ENCODE measurements at regions not wholly inside any gene's neighbourhood (a gene's known extent, or its start where the extent isn't known, plus 50 kb on each side); places are given as distances from the start of the nearest gene placed in this dataset.

DNA sequence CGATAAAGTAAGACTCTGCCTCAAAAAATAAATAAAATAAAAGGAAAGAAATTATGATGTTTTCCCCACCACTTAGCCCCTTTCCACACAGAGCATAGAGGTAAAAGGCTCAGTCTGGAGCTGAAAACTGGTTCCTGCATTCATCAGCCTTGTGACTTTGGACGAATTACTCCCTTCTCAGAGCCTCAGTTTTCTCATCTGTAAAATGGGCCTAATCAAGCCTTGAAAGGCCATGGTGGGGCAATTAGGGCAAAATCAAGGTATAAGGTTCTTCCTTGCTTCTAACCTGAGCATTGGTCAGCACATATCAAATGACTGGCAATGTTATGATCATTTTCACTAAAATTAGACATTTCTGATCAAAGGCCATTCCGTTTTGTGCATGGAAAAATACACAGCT, 417.7 kb downstream of the MN1 start:
- Histone ChIP-seq H3K9ac (no peak overlapping the region), H3K4me1 (no peaks in the 10 kb centered on the region), H3K4me3 (ENCODE audit: low read depth, low read length) (no peak overlapping the region), H3K79me2 (no peaks in the 10 kb centered on the region), H2AFZ (no peak overlapping the region), H3K36me3 (ENCODE audit: control insufficient read depth, insufficient read depth, low read length) (no peaks in the 10 kb centered on the region), H3K27ac (no peak overlapping the region), H3K4me2 (ENCODE audit: low read length) (no peak overlapping the region), H3K27me3 (ENCODE audit: control insufficient read depth, insufficient read depth, low read length) (no peaks in the 10 kb centered on the region), H3K9me3 (ENCODE audit: control insufficient read depth, low read length) (no peaks in the 10 kb centered on the region)
- TF ChIP-seq, protein P1, sequence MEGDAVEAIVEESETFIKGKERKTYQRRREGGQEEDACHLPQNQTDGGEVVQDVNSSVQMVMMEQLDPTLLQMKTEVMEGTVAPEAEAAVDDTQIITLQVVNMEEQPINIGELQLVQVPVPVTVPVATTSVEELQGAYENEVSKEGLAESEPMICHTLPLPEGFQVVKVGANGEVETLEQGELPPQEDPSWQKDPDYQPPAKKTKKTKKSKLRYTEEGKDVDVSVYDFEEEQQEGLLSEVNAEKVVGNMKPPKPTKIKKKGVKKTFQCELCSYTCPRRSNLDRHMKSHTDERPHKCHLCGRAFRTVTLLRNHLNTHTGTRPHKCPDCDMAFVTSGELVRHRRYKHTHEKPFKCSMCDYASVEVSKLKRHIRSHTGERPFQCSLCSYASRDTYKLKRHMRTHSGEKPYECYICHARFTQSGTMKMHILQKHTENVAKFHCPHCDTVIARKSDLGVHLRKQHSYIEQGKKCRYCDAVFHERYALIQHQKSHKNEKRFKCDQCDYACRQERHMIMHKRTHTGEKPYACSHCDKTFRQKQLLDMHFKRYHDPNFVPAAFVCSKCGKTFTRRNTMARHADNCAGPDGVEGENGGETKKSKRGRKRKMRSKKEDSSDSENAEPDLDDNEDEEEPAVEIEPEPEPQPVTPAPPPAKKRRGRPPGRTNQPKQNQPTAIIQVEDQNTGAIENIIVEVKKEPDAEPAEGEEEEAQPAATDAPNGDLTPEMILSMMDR (IDR thresholded peaks at IDR 0.05): no peak

GRCh38 chr22:27385261-27385998, 416.1 kb downstream of the MN1 start:
- TF ChIP-seq, protein P1 (IDR thresholded peaks at IDR 0.05): no peak

GRCh38 chr22:27386186-27386585, 415.4 kb downstream of the MN1 start:
- no peak overlapping the region for H3K27ac ChIP-seq
- H2AFZ ChIP-seq: no peak overlapping the region
- no peaks in the 10 kb centered on the region for H3K9me3 ChIP-seq (ENCODE audit: control insufficient read depth, low read length)
- TF ChIP-seq, protein P1 (IDR thresholded peaks at IDR 0.05): no peak
- no peaks in the 10 kb centered on the region for H3K27me3 ChIP-seq (ENCODE audit: control insufficient read depth, insufficient read depth, low read length)
- no peak overlapping the region for H3K4me3 ChIP-seq (ENCODE audit: low read depth, low read length)
- no peak overlapping the region for H3K9ac ChIP-seq
- no peaks in the 10 kb centered on the region for H3K4me1 ChIP-seq
- no peaks in the 10 kb centered on the region for H3K36me3 ChIP-seq (ENCODE audit: control insufficient read depth, insufficient read depth, low read length)
- no peaks in the 10 kb centered on the region for H3K79me2 ChIP-seq
- H3K4me2 ChIP-seq (ENCODE audit: low read length): no peak overlapping the region

More at GRCh38 chr22:27385261-27385998, 416.1 kb downstream of the MN1 start:
- Histone ChIP-seq H3K4me1 (no peaks in the 10 kb centered on the region), H3K27me3 (ENCODE audit: control insufficient read depth, insufficient read depth, low read length) (no peaks in the 10 kb centered on the region), H3K9ac (no peak overlapping the region), H3K9me3 (ENCODE audit: control insufficient read depth, low read length) (no peaks in the 10 kb centered on the region), H3K36me3 (ENCODE audit: control insufficient read depth, insufficient read depth, low read length) (no peaks in the 10 kb centered on the region), H3K4me3 (ENCODE audit: low read depth, low read length) (no peak overlapping the region), H3K27ac (no peak overlapping the region), H3K4me2 (ENCODE audit: low read length) (no peak overlapping the region), H2AFZ (no peak overlapping the region), H3K79me2 (no peaks in the 10 kb centered on the region)

DNA sequence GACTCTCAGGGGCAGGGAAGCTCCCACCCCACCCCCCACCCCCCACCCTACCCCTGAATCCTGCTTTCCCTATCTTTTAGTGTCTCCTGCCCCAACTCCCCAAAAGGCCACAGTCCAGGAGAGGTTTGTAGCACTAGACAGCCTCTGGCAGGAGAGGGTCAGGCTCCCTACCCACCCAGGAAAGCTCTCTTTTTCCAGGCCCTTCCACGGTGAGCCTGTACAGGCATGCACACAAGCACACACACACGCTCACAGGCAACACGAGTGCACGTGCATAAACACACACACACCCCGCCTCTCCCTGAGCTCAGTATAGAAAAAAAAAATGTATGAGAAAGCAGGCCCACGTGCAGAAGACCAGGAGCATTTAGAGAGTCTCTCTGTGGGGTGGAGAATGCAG, 414.0 kb downstream of the MN1 start:
- no peak overlapping the region for H3K4me3 ChIP-seq (ENCODE audit: low read depth, low read length)
- H3K9me3 ChIP-seq (ENCODE audit: control insufficient read depth, low read length): no peaks in the 10 kb centered on the region
- H3K4me2 ChIP-seq (ENCODE audit: low read length): no peak overlapping the region
- no peaks in the 10 kb centered on the region for H3K79me2 ChIP-seq
- H3K36me3 ChIP-seq (ENCODE audit: control insufficient read depth, insufficient read depth, low read length): no peaks in the 10 kb centered on the region
- TF ChIP-seq, protein P1 (IDR thresholded peaks at IDR 0.05): no peak
- H3K4me1 ChIP-seq: no peaks in the 10 kb centered on the region
- no peaks in the 10 kb centered on the region for H3K27me3 ChIP-seq (ENCODE audit: control insufficient read depth, insufficient read depth, low read length)
- H3K27ac ChIP-seq: no peak overlapping the region
- no peak overlapping the region for H2AFZ ChIP-seq
- no peak overlapping the region for H3K9ac ChIP-seq

DNA sequence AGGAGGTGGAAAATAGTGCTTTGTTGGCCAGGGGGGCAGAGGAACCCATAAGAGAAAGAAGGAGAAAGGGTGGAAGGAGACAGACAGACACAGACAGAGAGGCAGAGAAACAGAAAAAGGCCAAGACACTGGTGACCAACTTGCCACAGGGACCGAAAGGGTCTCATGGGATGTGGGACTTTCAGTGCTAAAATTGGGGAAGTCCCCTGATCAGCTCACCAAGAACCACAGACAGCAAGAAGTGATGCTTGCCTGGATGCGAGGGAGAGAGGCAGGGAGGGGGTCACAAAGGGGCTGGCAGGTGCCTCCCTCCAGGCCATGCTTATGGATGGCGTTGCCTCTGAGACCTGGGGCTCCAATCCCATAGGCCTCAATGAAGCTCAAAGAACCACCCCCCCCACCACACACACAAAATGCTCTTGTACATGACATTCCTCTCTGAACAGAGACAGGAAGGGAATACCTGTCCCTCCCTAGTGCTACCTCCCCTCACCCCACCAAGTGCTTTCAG, 413.4 kb downstream of the MN1 start:
- Histone ChIP-seq H3K36me3 (ENCODE audit: control insufficient read depth, insufficient read depth, low read length) (no peaks in the 10 kb centered on the region), H3K4me3 (ENCODE audit: low read depth, low read length) (no peak overlapping the region), H3K4me2 (ENCODE audit: low read length) (no peak overlapping the region), H3K79me2 (no peaks in the 10 kb centered on the region), H3K9me3 (ENCODE audit: control insufficient read depth, low read length) (no peaks in the 10 kb centered on the region), H3K9ac (no peak overlapping the region), H3K4me1 (no peaks in the 10 kb centered on the region), H2AFZ (no peak overlapping the region), H3K27ac (no peak overlapping the region), H3K27me3 (ENCODE audit: control insufficient read depth, insufficient read depth, low read length) (no peaks in the 10 kb centered on the region)
- TF ChIP-seq, protein P1 (IDR thresholded peaks at IDR 0.05): no peak
